ENCODE measurements at regions not wholly inside any gene's neighbourhood (a gene's known extent, or its start where the extent isn't known, plus 50 kb on each side); places are given as distances from the start of the nearest gene placed in this dataset.

DNA sequence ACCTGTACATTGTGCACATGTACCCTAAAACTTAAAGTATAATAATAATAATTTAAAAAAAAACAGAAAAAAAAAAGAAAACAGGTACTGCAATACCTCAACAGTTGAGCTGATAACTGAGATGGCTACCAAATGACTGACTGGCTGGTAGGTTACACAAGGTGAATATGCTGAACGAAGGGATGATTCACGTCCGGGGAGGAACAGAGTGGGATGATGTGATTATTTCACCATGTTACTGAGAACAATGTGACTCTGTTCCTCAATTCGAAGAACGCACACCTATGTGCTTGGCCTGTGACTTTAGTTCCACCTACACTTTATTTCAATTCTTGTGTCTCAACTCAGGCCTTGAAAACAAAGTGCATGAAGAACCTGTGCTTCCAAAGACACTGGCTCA lies 111.7 kb downstream of the CXXC4 start:
- no peak for TF ChIP-seq POLR2A (IDR thresholded peaks at IDR 0.05)
- TF ChIP-seq, protein P1, sequence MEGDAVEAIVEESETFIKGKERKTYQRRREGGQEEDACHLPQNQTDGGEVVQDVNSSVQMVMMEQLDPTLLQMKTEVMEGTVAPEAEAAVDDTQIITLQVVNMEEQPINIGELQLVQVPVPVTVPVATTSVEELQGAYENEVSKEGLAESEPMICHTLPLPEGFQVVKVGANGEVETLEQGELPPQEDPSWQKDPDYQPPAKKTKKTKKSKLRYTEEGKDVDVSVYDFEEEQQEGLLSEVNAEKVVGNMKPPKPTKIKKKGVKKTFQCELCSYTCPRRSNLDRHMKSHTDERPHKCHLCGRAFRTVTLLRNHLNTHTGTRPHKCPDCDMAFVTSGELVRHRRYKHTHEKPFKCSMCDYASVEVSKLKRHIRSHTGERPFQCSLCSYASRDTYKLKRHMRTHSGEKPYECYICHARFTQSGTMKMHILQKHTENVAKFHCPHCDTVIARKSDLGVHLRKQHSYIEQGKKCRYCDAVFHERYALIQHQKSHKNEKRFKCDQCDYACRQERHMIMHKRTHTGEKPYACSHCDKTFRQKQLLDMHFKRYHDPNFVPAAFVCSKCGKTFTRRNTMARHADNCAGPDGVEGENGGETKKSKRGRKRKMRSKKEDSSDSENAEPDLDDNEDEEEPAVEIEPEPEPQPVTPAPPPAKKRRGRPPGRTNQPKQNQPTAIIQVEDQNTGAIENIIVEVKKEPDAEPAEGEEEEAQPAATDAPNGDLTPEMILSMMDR (IDR thresholded peaks at IDR 0.05): no peak
- DNase-seq (no peak), ATAC-seq (no peak)
- WGBS, 4 donors: 88 to 95% (median 94%) methylated on average over 5 of the region's 5 CpGs
- intact Hi-C loops (cut with DNase I): no loop called here
- Histone ChIP-seq H3K27ac (no peak overlapping the region), H3K27me3 (no peaks in the 10 kb centered on the region), H3K36me3 (no peaks in the 10 kb centered on the region), H3K9me3 (peaks cover 0 to 9% (median 0%) of the 10 kb centered on the region in 12 donors), H3K4me3 (no peak overlapping the region), H3K4me1 (no peaks in the 10 kb centered on the region)

DNA sequence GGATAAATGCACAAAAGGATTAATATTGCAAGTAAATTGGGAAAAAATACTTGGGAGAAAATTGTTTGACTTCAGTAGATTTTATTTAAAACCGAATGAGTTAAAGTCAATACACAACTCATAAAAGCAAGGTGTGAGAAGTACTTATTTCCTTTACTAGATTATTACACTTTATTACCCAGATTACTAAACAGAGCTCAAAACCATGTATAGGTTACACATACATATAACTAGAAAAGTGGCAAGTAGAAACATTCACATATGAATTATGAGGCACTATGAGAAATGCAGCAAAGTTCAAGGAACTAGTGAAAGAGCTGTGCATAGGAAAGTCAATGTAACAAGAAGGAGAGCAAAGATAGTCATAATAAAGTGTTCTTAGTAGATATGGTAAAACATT lies 113.0 kb downstream of the CXXC4 start:
- Histone ChIP-seq H3K4me3 (no peak overlapping the region), H3K27me3 (no peaks in the 10 kb centered on the region), H3K9me3 (peaks cover 0 to 9% (median 0%) of the 10 kb centered on the region in 12 donors), H3K4me1 (no peaks in the 10 kb centered on the region), H3K27ac (no peak overlapping the region), H3K36me3 (no peaks in the 10 kb centered on the region)
- intact Hi-C loops (cut with DNase I): no loop called here
- DNase-seq (no peak), ATAC-seq (no peak)
- WGBS, 4 donors: 85 to 92% (median 89%) methylated on average over 1 of the region's 1 CpG
- TF ChIP-seq POLR2A (IDR thresholded peaks at IDR 0.05): no peak
- TF ChIP-seq, protein P1 (IDR thresholded peaks at IDR 0.05): no peak

DNA sequence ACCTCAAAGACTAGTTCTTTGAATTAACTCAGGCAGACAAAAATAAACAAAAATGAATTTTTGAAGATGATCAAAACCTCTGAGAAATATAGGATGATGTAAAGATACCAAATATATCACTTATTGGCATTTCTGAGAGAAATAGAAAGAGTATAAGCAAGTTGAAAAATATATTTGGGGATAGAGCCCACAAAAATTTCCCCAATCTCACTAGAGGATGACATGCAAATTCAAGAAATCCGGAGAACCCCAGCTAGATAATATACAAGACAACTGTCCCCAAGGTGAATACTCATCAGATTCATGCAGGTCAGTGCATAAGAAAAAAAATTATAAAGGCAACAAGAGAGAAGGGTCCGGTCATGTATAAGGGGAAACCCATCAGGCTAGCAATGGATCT lies 129.1 kb downstream of the CXXC4 start:
- peaks cover 0 to 6% (median 0%) of the 10 kb centered on the region in 12 donors for H3K9me3 ChIP-seq
- H3K4me1 ChIP-seq: no peaks in the 10 kb centered on the region
- 88 to 93% (median 90%) methylated on average over 2 of the region's 2 CpGs for WGBS, 4 donors
- no peaks in the 10 kb centered on the region for H3K36me3 ChIP-seq
- DNase-seq (no peak), ATAC-seq (no peak)
- H3K27me3 ChIP-seq: no peaks in the 10 kb centered on the region
- no peak overlapping the region for H3K27ac ChIP-seq
- H3K4me3 ChIP-seq: no peak overlapping the region
- no peak for TF ChIP-seq POLR2A (IDR thresholded peaks at IDR 0.05)
- intact Hi-C loops (cut with DNase I): no loop called here

- no peak overlapping the region for H3K4me3 ChIP-seq
- WGBS, 4 donors: 89 to 92% (median 91%) methylated on average over 3 of the region's 3 CpGs
- peaks cover 0 to 50% (median 22%) of the 10 kb centered on the region in 12 donors for H3K9me3 ChIP-seq
- no peaks in the 10 kb centered on the region for H3K4me1 ChIP-seq
- DNase-seq (no peak), ATAC-seq (no peak)
- H3K27me3 ChIP-seq: no peaks in the 10 kb centered on the region
- H3K27ac ChIP-seq: no peak overlapping the region
- TF ChIP-seq, protein P1 (IDR thresholded peaks at IDR 0.05): no peak
- TF ChIP-seq POLR2A (IDR thresholded peaks at IDR 0.05): no peak
- no peaks in the 10 kb centered on the region for H3K36me3 ChIP-seq
- intact Hi-C loops (cut with DNase I): no loop called here
Measured at GRCh38 chr4:104353481-104353880, 141.2 kb downstream of the CXXC4 start.

- Histone ChIP-seq H3K9me3 (peaks cover 0 to 42% (median 19%) of the 10 kb centered on the region in 12 donors), H3K27me3 (no peaks in the 10 kb centered on the region), H3K27ac (no peak overlapping the region), H3K4me3 (no peak overlapping the region), H3K4me1 (no peaks in the 10 kb centered on the region), H3K36me3 (no peaks in the 10 kb centered on the region)
- DNase-seq: no peak
- ATAC-seq: no peak
- intact Hi-C loops (cut with DNase I): no loop called here
- TF ChIP-seq, protein P1 (IDR thresholded peaks at IDR 0.05): no peak
- no peak for TF ChIP-seq POLR2A (IDR thresholded peaks at IDR 0.05)
- WGBS, 4 donors: 65 to 83% (median 74%) methylated on average over 2 of the region's 2 CpGs
Measured at GRCh38 chr4:104352211-104352610, 142.5 kb downstream of the CXXC4 start.
